ENCODE measurements at regions not wholly inside any gene's neighbourhood (a gene's known extent, or its start where the extent isn't known, plus 50 kb on each side); places are given as distances from the start of the nearest gene placed in this dataset.

DNA sequence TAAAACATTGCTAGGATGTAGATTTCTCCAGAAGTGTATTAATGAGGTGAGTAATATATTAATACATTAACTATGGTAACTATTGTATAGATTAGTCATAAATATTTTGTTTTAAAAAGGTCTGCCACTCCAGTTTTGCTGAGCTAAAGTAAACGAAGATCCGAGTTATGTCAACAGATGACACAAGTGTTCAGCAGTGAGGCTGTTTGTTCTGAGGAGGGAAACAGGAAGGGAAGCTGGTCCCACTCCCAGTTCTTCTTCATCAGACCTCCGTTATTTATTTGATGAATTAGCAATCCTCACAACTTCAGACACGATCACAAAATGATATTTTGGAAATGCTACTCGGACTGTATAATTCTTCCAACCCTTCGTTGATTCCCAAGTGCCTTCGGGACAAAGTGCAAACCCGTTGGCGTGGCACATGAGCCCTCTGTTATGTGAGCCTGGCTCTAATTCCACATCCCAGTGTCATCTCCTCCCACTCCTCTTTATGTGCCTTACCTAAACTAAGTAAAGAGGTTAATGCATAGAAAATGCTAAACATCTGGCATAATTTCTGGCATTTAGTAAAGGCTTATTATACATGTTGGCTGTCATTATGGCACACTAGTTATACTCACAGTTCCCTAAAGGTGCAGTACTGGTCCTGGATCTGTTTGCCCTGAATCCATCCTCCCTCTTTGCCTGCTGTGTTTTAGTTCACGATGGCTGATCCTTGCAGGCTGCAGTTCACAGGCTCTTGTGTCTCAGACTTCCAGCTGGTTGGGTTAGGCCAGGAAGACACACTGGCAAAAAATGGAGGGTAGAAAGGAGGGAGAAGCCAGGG is 190.6 kb upstream of the LNX1 start:
- no peak overlapping the region for H3K4me3 Mint-ChIP-seq

GRCh38 chr4:53780736-53781400 is 189.6 kb upstream of the LNX1 start:
- Mint-ChIP-seq H3K27me3 (no peaks in the 10 kb centered on the region), H3K9me3 (peaks cover 0 to 2% of the 10 kb centered on the region in 2 donors), H3K27ac (no peak overlapping the region), H3K4me1 (ENCODE audit: low read depth in 2 of 2) (no peaks in the 10 kb centered on the region), H3K4me3 (no peak overlapping the region), H3K36me3 (ENCODE audit: insufficient read depth) (no peaks in the 10 kb centered on the region)
- ATAC-seq (replicated peaks) (no peak), DNase-seq (no peak)

More for the DNA sequence above, 190.6 kb upstream of the LNX1 start:
- Mint-ChIP-seq H3K36me3 (ENCODE audit: insufficient read depth) (no peaks in the 10 kb centered on the region), H3K27me3 (no peaks in the 10 kb centered on the region), H3K9me3 (peaks cover 0 to 2% of the 10 kb centered on the region in 2 donors), H3K27ac (no peak overlapping the region), H3K4me1 (ENCODE audit: low read depth in 2 of 2) (no peaks in the 10 kb centered on the region)
- DNase-seq (no peak), ATAC-seq (replicated peaks) (no peak)

DNA sequence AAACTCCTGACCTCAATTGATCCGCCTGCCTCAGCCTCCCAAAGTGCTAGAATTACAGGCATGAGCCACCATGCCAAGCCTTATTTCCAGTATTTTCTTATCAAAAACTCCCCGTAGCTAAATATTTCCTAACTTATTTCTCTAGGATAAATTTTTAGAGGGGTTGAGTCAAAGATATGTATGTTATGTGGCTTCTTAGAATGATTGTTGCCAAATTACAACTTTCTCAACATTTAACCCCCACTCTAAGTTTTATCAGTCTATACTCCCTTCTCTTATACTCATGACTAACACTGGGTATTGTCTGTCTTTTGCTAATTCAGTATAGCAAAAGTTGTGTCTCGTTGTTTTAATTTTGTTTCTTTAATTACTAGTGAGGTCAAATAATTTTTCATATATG is 187.7 kb upstream of the LNX1 start:
- no peaks in the 10 kb centered on the region for H3K27me3 Mint-ChIP-seq
- DNase-seq (no peak), ATAC-seq (replicated peaks) (no peak)
- no peaks in the 10 kb centered on the region for H3K4me1 Mint-ChIP-seq (ENCODE audit: low read depth in 2 of 2)
- H3K9me3 Mint-ChIP-seq, result no peaks in the 10 kb centered on the region
- no peak overlapping the region for H3K27ac Mint-ChIP-seq
- H3K36me3 Mint-ChIP-seq (ENCODE audit: insufficient read depth), result no peaks in the 10 kb centered on the region
- no peak overlapping the region for H3K4me3 Mint-ChIP-seq

DNA sequence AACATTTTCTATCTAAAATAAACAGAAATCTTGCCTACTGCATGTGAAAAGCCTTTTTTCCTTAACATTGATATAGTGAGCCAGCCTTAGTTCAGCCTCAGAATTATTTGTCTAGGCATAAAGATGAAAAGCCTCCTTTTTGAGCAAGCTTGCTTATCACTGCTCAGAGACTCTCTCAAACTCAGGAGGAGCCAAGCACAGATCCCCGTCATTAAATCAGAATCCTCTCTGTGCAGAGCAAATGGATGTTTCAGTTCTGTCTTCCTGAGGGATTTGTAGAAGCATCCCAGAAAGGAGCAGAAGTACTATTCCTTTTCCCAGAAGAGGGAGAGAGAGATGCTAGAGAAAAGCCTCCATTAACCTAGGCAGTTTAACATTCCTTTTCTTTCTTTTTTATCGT is 186.9 kb upstream of the LNX1 start:
- no peaks in the 10 kb centered on the region for H3K4me1 Mint-ChIP-seq (ENCODE audit: low read depth in 2 of 2)

GRCh38 chr4:53777244-53777984 is 186.1 kb upstream of the LNX1 start:
- DNase-seq (no peak), ATAC-seq (replicated peaks) (no peak)
- Mint-ChIP-seq H3K36me3 (ENCODE audit: insufficient read depth) (no peaks in the 10 kb centered on the region), H3K4me1 (ENCODE audit: low read depth in 2 of 2) (no peaks in the 10 kb centered on the region), H3K27ac (no peak overlapping the region), H3K9me3 (no peaks in the 10 kb centered on the region), H3K27me3 (no peaks in the 10 kb centered on the region), H3K4me3 (no peak overlapping the region)

More for the DNA sequence above, 186.9 kb upstream of the LNX1 start:
- ATAC-seq (replicated peaks) (no peak), DNase-seq (no peak)
- Mint-ChIP-seq H3K27me3 (no peaks in the 10 kb centered on the region), H3K4me3 (no peak overlapping the region), H3K27ac (no peak overlapping the region), H3K9me3 (no peaks in the 10 kb centered on the region), H3K36me3 (ENCODE audit: insufficient read depth) (no peaks in the 10 kb centered on the region)

DNA sequence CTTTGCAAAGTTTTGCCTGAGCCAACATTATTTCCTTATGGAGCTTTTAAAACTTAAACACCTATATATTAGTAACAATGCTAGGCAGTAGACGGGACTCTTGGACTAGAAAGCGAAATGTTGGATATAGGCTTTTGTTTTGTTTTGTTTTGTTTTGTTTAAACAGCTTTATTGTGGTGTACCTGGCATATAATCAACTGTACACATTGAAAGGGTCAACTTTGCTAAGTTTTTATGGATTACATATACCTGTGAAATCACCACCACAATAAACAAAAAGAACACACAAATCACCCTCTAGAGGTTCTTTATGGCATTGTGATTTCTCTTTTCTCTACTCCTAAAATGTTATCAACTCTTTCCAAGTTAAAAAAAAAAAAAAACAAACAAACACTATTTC is 184.9 kb upstream of the LNX1 start:
- Mint-ChIP-seq H3K4me3 (no peak overlapping the region), H3K9me3 (no peaks in the 10 kb centered on the region)
- DNase-seq, result no peak

DNA sequence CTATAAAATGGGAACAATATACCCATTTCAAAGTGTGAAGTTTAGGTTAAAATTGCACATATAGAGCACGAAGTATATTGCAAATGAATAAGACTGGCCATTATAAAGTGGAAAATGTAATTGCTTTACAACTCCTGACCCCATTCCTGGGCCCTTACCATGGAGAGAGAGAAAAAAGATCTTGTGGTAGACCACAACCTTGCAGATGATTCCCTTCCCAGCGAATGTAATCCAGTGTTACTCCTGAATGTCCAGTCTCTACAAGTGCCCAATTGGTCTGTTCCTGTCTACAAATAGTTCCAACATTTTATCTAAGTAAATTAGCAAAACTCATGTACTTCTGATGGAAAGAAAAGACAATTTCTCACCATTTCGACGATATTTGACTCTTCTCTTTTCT is 184.1 kb upstream of the LNX1 start:
- Mint-ChIP-seq H3K4me3 (no peak overlapping the region), H3K4me1 (ENCODE audit: low read depth in 2 of 2) (no peaks in the 10 kb centered on the region), H3K36me3 (ENCODE audit: insufficient read depth) (no peaks in the 10 kb centered on the region), H3K9me3 (no peaks in the 10 kb centered on the region), H3K27me3 (no peaks in the 10 kb centered on the region), H3K27ac (no peak overlapping the region)
- DNase-seq (no peak), ATAC-seq (replicated peaks) (no peak)

More for the DNA sequence above, 184.9 kb upstream of the LNX1 start:
- H3K36me3 Mint-ChIP-seq (ENCODE audit: insufficient read depth), result no peaks in the 10 kb centered on the region
- H3K27ac Mint-ChIP-seq, result no peak overlapping the region
- no peaks in the 10 kb centered on the region for H3K4me1 Mint-ChIP-seq (ENCODE audit: low read depth in 2 of 2)
- no peak for ATAC-seq (replicated peaks)
- no peaks in the 10 kb centered on the region for H3K27me3 Mint-ChIP-seq

DNA sequence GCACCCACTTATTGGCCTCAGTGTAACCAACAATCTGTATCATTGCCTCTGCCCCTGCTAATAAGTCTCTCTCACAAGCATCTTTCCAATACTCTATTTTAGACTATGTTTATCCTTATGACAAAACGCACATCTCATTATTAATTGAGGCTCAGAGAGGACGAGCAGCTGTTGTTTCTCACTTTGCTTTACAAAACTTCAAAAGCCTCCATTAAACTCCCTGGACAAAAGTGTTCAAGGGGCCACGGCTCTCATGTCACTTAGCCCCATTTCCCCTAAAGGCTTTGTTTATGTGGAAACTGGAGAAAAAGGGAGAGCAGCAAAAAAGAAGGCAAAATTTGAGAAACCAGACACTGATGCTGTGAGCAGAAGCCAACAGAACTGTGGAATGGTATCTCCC is 180.0 kb upstream of the LNX1 start:
- no peak overlapping the region for H3K27ac Mint-ChIP-seq
- no peaks in the 10 kb centered on the region for H3K4me1 Mint-ChIP-seq (ENCODE audit: low read depth in 2 of 2)
- H3K27me3 Mint-ChIP-seq, result peaks cover 0 to 6% of the 10 kb centered on the region in 2 donors
- H3K4me3 Mint-ChIP-seq, result no peak overlapping the region
- no peaks in the 10 kb centered on the region for H3K9me3 Mint-ChIP-seq
- no peaks in the 10 kb centered on the region for H3K36me3 Mint-ChIP-seq (ENCODE audit: insufficient read depth)
- ATAC-seq (replicated peaks), result no peak
- DNase-seq, result no peak

GRCh38 chr4:53767482-53767881 is 176.2 kb upstream of the LNX1 start:
- Mint-ChIP-seq H3K27me3 (peaks cover 0 to 6% of the 10 kb centered on the region in 2 donors), H3K36me3 (ENCODE audit: insufficient read depth) (no peaks in the 10 kb centered on the region), H3K4me3 (no peak overlapping the region), H3K4me1 (ENCODE audit: low read depth in 2 of 2) (no peaks in the 10 kb centered on the region), H3K27ac (no peak overlapping the region), H3K9me3 (no peaks in the 10 kb centered on the region)
- no peak for ATAC-seq (replicated peaks)
- DNase-seq, result no peak

GRCh38 chr4:53764761-53765490 is 173.6 kb upstream of the LNX1 start:
- H3K27ac Mint-ChIP-seq, result no peak overlapping the region
- no peaks in the 10 kb centered on the region for H3K36me3 Mint-ChIP-seq (ENCODE audit: insufficient read depth)
- ATAC-seq (replicated peaks) (no peak), DNase-seq (no peak)
- no peaks in the 10 kb centered on the region for H3K4me1 Mint-ChIP-seq (ENCODE audit: low read depth in 2 of 2)
- H3K9me3 Mint-ChIP-seq, result no peaks in the 10 kb centered on the region
- H3K4me3 Mint-ChIP-seq, result no peak overlapping the region
- H3K27me3 Mint-ChIP-seq, result peaks cover 0 to 5% of the 10 kb centered on the region in 2 donors

DNA sequence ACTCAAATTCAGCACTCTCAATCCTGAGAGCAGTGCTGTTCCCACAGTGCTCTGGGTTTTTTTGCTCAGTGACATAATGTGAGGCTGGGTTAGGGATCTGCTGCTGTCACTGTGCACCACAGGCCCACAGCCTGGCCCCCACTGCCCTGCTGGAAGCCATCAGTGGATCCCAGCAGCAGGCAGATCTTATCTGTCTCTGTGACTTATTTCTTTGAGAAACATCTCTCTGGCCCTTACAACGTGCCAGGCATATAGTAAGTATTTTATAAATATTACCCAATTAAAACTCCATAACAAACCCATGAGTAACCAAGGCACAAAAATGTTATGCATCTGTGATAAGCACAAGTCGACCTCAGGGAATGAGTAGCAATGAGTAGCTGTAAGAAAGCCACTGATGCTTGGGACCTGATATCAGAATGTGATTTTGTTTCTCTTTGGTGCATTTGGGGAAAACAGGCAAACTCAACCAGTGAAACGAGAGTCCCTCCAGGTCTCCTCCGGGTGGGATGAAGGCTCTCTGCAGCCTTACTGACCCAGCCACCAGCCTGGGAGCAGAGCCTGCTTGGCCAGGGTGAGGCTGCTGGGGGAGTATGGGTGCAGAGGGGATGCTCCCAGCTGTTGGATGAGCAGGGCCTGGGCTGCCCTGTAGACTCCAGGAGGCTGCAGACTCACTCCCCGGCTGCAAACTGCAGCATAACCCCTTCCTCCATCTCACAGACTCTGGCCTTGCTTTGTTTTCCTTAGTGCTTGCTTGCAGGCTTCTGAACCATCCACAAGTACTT is 172.7 kb upstream of the LNX1 start:
- H3K4me1 Mint-ChIP-seq (ENCODE audit: low read depth in 2 of 2), result no peaks in the 10 kb centered on the region
- H3K27ac Mint-ChIP-seq, result no peak overlapping the region

GRCh38 chr4:53755656-53756055 is 164.4 kb upstream of the LNX1 start:
- Mint-ChIP-seq H3K27me3 (peaks cover 0 to 6% of the 10 kb centered on the region in 2 donors), H3K4me3 (no peak overlapping the region), H3K4me1 (ENCODE audit: low read depth in 2 of 2) (no peaks in the 10 kb centered on the region), H3K9me3 (peaks cover 0 to 12% of the 10 kb centered on the region in 2 donors), H3K36me3 (ENCODE audit: insufficient read depth) (no peaks in the 10 kb centered on the region), H3K27ac (no peak overlapping the region)
- no peak for ATAC-seq (replicated peaks)
- no peak for DNase-seq

More for the DNA sequence above, 172.7 kb upstream of the LNX1 start:
- no peak for DNase-seq
- ATAC-seq (replicated peaks), result no peak
- no peaks in the 10 kb centered on the region for H3K36me3 Mint-ChIP-seq (ENCODE audit: insufficient read depth)
- H3K4me3 Mint-ChIP-seq, result no peak overlapping the region
- H3K9me3 Mint-ChIP-seq, result no peaks in the 10 kb centered on the region
- no peaks in the 10 kb centered on the region for H3K27me3 Mint-ChIP-seq

Data from effector memory CD8-positive, alpha-beta T cell (primary cell).